ENCODE measurements at regions not wholly inside any gene's neighbourhood (a gene's known extent, or its start where the extent isn't known, plus 50 kb on each side); places are given as distances from the start of the nearest gene placed in this dataset.

DNA sequence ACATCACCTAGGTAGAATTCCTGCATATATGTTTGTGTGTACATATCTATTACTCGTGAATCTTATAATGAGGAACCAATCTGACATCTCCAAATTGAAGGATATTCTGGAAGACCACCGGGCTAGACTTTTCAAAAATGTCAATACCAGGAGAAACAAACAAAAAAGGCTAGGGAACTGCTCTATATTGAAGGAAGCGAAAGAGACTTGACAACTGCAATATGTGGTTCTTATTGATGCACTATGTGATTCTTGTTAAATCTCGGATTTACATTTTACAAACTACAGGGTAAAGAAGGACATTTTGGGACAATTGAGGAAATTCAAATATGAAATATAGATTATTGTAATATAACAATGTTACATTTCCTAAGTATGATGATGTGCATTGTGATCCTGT, 137.5 kb upstream of the CCDC54 start:
- no peak overlapping the region for H3K14ac ChIP-seq (ENCODE audit: low read length)
- peaks cover 0 to 2% of the 10 kb centered on the region in 2 experiments for H3K36me3 ChIP-seq (ENCODE audit: control insufficient read depth in 1 of 2, insufficient read depth in 2 of 2, low read length in 2 of 2)
- H4K12ac ChIP-seq (ENCODE audit: low read depth, low read length) = no peak overlapping the region
- H2BK12ac ChIP-seq (ENCODE audit: low read length) = no peak overlapping the region
- peaks cover 3 to 6% of the 10 kb centered on the region in 2 experiments for H3K4me1 ChIP-seq (ENCODE audit: control insufficient read depth in 1 of 2, insufficient read depth in 2 of 2, low read length in 2 of 2)
- no peak overlapping the region for H2AFZ ChIP-seq (ENCODE audit: insufficient read depth, low read length, poor library complexity)
- H3K79me2 ChIP-seq (ENCODE audit: control insufficient read depth, insufficient read depth, low read length, poor library complexity) = peaks cover 6% of the 10 kb centered on the region
- H3K4me3 ChIP-seq (ENCODE audit: low read depth, low read length) = no peak overlapping the region
- no peak overlapping the region for H3K4ac ChIP-seq (ENCODE audit: low read depth, low read length)
- no peaks in the 10 kb centered on the region for H3K9me3 ChIP-seq (ENCODE audit: insufficient read depth, low read depth, low read length)
- no peak overlapping the region for H3K27ac ChIP-seq (ENCODE audit: low read depth, low read length)
- H3K79me1 ChIP-seq (ENCODE audit: low read length) = peaks cover 9% of the 10 kb centered on the region
- no peak overlapping the region for H3K9ac ChIP-seq (ENCODE audit: low read length)
- H2AK5ac ChIP-seq (ENCODE audit: low read length) = no peak overlapping the region
- no peak overlapping the region for H2BK120ac ChIP-seq (ENCODE audit: insufficient read depth, low read length, poor library complexity)
- WGBS (ENCODE audit: extremely low coverage, insufficient coverage, insufficient read length) = no CpG with 5 or more reads among the region's 4 CpGs
- no peak for DNase-seq
- H3K4me2 ChIP-seq (ENCODE audit: low read length) = no peak overlapping the region
- H4K8ac ChIP-seq (ENCODE audit: low read depth, low read length) = no peak overlapping the region
- H2BK5ac ChIP-seq (ENCODE audit: low read depth, low read length, poor library complexity) = no peak overlapping the region
- H4K91ac ChIP-seq (ENCODE audit: low read depth, low read length) = no peak overlapping the region
- no peak overlapping the region for H3K23ac ChIP-seq (ENCODE audit: low read length)
- H3K27me3 ChIP-seq (ENCODE audit: insufficient read depth, low read length) = no peaks in the 10 kb centered on the region
- no peak overlapping the region for H3K18ac ChIP-seq (ENCODE audit: low read length)

DNA sequence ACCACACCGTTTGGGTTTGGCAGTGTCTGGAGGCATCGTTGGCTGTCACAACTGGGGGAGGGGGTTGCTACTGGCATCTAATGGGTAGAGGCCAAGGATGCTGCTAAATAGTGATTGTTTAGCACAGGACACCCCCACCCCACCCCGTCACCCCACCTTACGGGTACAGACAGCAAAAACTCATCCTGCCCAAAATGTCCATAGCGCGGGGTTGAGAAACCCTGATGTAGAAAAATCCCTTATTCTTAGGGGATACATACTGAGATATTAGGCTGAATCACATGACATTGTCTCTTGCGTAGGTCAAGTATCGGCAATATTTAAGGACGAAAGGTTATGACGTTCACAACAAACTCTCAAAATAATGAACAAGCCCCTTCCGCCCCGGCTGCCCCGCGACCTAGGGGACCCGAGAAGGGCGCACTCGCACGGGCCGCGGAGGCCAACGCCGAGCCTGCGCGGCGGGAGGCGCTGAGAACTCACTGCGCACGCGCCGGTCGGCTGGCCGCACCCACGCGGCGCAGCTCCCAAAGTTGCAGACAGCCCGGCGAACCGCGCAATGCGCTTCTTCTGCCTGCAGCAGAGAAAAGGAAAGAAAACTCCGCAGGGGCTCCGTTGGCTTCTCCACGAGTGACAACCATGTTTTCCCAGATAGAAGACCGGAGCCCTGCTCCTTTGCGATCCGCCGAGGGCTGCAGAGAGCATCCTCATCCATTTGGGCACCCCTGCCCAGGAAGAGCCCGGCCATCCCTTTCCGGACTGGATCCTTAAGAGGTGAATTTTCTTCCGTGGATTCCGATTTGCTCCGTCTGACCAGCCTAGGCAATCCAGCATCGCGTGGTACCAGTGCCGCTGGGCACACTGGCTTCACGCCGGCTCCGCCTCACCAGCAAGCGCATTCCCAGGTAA, 136.8 kb upstream of the CCDC54 start:
- no CpG with 5 or more reads among the region's 59 CpGs for WGBS (ENCODE audit: extremely low coverage, insufficient coverage, insufficient read length)
- Histone ChIP-seq H3K79me1 (ENCODE audit: low read length) (peaks cover 6% of the 10 kb centered on the region), H2AFZ (ENCODE audit: insufficient read depth, low read length, poor library complexity) (peak overlapping the region; percentile 77), H3K18ac (ENCODE audit: low read length) (peak overlapping the region; percentile 33), H4K8ac (ENCODE audit: low read depth, low read length) (peak overlapping the region; percentile 69), H3K4me2 (ENCODE audit: low read length) (peak overlapping the region; percentile 94), H2BK120ac (ENCODE audit: insufficient read depth, low read length, poor library complexity) (no peak overlapping the region), H3K4ac (ENCODE audit: low read depth, low read length) (peak overlapping the region; percentile 34), H2BK12ac (ENCODE audit: low read length) (no peak overlapping the region), H3K4me3 (ENCODE audit: low read depth, low read length) (peak overlapping the region; percentile 92), H3K14ac (ENCODE audit: low read length) (no peak overlapping the region), H3K27me3 (ENCODE audit: insufficient read depth, low read length) (no peaks in the 10 kb centered on the region), H2BK5ac (ENCODE audit: low read depth, low read length, poor library complexity) (peak overlapping the region; percentile 9), H4K91ac (ENCODE audit: low read depth, low read length) (peak overlapping the region; percentile 50), H3K27ac (ENCODE audit: low read depth, low read length) (peak overlapping the region; percentile 6), H4K12ac (ENCODE audit: low read depth, low read length) (peak overlapping the region; percentile 22), H3K9me3 (ENCODE audit: insufficient read depth, low read depth, low read length) (no peaks in the 10 kb centered on the region), H3K23ac (ENCODE audit: low read length) (no peak overlapping the region), H2AK5ac (ENCODE audit: low read length) (no peak overlapping the region), H3K9ac (ENCODE audit: low read length) (peak overlapping the region; percentile 86), H3K4me1 (ENCODE audit: control insufficient read depth in 1 of 2, insufficient read depth in 2 of 2, low read length in 2 of 2) (peaks cover 0 to 2% of the 10 kb centered on the region in 2 experiments), H3K36me3 (ENCODE audit: control insufficient read depth in 1 of 2, insufficient read depth in 2 of 2, low read length in 2 of 2) (peaks cover 2% of the 10 kb centered on the region in 2 experiments), H3K79me2 (ENCODE audit: control insufficient read depth, insufficient read depth, low read length, poor library complexity) (peaks cover 6% of the 10 kb centered on the region)
- DNase-seq = peak; percentile 65 to 81

DNA sequence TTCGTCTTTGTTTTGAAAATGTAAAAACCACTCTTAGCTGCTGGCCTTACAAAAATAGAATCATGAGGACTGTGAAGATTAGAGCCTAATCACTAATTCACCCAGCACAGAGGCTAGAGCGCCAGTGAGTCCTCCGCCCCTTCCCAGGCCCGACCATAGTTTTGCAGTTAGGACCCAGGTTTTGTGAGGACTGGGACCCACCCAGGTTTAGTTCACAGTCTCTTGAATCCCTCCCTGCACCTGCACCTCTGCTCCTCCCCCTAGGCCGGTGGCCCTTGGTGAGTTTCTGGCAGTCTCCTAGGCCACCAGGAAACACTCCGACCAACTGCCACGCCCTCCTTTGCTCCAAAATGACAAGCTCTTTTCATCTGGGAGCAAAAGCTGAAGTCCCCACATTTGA, 136.0 kb upstream of the CCDC54 start:
- H3K4me2 ChIP-seq (ENCODE audit: low read length) = peak overlapping the region; percentile 94
- peaks cover 4 to 6% of the 10 kb centered on the region in 2 experiments for H3K36me3 ChIP-seq (ENCODE audit: control insufficient read depth in 1 of 2, insufficient read depth in 2 of 2, low read length in 2 of 2)
- no peak overlapping the region for H2BK120ac ChIP-seq (ENCODE audit: insufficient read depth, low read length, poor library complexity)
- peak in 1 of 2 donors; percentile 37 for DNase-seq
- peaks cover 6% of the 10 kb centered on the region for H3K79me1 ChIP-seq (ENCODE audit: low read length)
- peaks cover 0 to 2% of the 10 kb centered on the region in 2 experiments for H3K4me1 ChIP-seq (ENCODE audit: control insufficient read depth in 1 of 2, insufficient read depth in 2 of 2, low read length in 2 of 2)
- WGBS (ENCODE audit: extremely low coverage, insufficient coverage, insufficient read length) = no CpG with 5 or more reads among the region's 7 CpGs
- H3K27me3 ChIP-seq (ENCODE audit: insufficient read depth, low read length) = no peaks in the 10 kb centered on the region
- H4K91ac ChIP-seq (ENCODE audit: low read depth, low read length) = no peak overlapping the region
- H3K4me3 ChIP-seq (ENCODE audit: low read depth, low read length) = peak overlapping the region; percentile 92
- H3K79me2 ChIP-seq (ENCODE audit: control insufficient read depth, insufficient read depth, low read length, poor library complexity) = peaks cover 6% of the 10 kb centered on the region
- H2AFZ ChIP-seq (ENCODE audit: insufficient read depth, low read length, poor library complexity) = peak overlapping the region; percentile 79
- no peaks in the 10 kb centered on the region for H3K9me3 ChIP-seq (ENCODE audit: insufficient read depth, low read depth, low read length)
- H3K14ac ChIP-seq (ENCODE audit: low read length) = no peak overlapping the region
- H4K12ac ChIP-seq (ENCODE audit: low read depth, low read length) = no peak overlapping the region
- no peak overlapping the region for H3K27ac ChIP-seq (ENCODE audit: low read depth, low read length)
- peak overlapping the region; percentile 16 for H3K9ac ChIP-seq (ENCODE audit: low read length)
- no peak overlapping the region for H4K8ac ChIP-seq (ENCODE audit: low read depth, low read length)
- H3K18ac ChIP-seq (ENCODE audit: low read length) = no peak overlapping the region
- H2BK5ac ChIP-seq (ENCODE audit: low read depth, low read length, poor library complexity) = no peak overlapping the region
- H3K23ac ChIP-seq (ENCODE audit: low read length) = no peak overlapping the region
- no peak overlapping the region for H2AK5ac ChIP-seq (ENCODE audit: low read length)
- no peak overlapping the region for H3K4ac ChIP-seq (ENCODE audit: low read depth, low read length)
- no peak overlapping the region for H2BK12ac ChIP-seq (ENCODE audit: low read length)

DNA sequence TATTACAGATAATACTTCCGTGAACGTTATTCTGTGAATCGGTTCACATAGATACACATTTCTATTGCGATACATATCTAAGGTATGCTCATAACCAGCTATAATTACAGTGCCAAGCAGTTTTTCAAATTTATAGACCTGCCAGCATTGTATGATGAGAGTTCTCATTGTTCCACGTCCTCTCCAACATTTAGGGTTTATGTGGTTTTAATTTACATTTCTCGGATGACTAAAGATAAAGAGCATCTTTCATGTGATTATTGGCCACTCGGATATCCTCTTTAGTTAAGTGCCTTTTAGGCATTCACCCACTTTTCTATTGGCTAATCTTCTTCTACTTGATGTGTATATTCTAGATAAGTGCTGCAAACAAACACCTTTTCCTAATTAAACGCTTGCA, 134.7 kb upstream of the CCDC54 start:
- H2BK5ac ChIP-seq (ENCODE audit: low read depth, low read length, poor library complexity) = no peak overlapping the region
- peak overlapping the region; percentile 46 for H3K4me2 ChIP-seq (ENCODE audit: low read length)
- H3K27me3 ChIP-seq (ENCODE audit: insufficient read depth, low read length) = no peaks in the 10 kb centered on the region
- H4K91ac ChIP-seq (ENCODE audit: low read depth, low read length) = no peak overlapping the region
- H3K4me1 ChIP-seq (ENCODE audit: control insufficient read depth in 1 of 2, insufficient read depth in 2 of 2, low read length in 2 of 2) = no peaks in the 10 kb centered on the region
- H3K36me3 ChIP-seq (ENCODE audit: control insufficient read depth in 1 of 2, insufficient read depth in 2 of 2, low read length in 2 of 2) = peaks cover 6 to 9% of the 10 kb centered on the region in 2 experiments
- H2AK5ac ChIP-seq (ENCODE audit: low read length) = no peak overlapping the region
- H3K14ac ChIP-seq (ENCODE audit: low read length) = no peak overlapping the region
- no peaks in the 10 kb centered on the region for H3K9me3 ChIP-seq (ENCODE audit: insufficient read depth, low read depth, low read length)
- no peak overlapping the region for H2BK120ac ChIP-seq (ENCODE audit: insufficient read depth, low read length, poor library complexity)
- H3K79me1 ChIP-seq (ENCODE audit: low read length) = peaks cover 4% of the 10 kb centered on the region
- H3K4ac ChIP-seq (ENCODE audit: low read depth, low read length) = no peak overlapping the region
- no CpG with 5 or more reads among the region's 8 CpGs for WGBS (ENCODE audit: extremely low coverage, insufficient coverage, insufficient read length)
- H3K79me2 ChIP-seq (ENCODE audit: control insufficient read depth, insufficient read depth, low read length, poor library complexity) = peaks cover 6% of the 10 kb centered on the region
- no peak overlapping the region for H4K8ac ChIP-seq (ENCODE audit: low read depth, low read length)
- no peak overlapping the region for H3K4me3 ChIP-seq (ENCODE audit: low read depth, low read length)
- H3K9ac ChIP-seq (ENCODE audit: low read length) = no peak overlapping the region
- H4K12ac ChIP-seq (ENCODE audit: low read depth, low read length) = no peak overlapping the region
- H3K23ac ChIP-seq (ENCODE audit: low read length) = no peak overlapping the region
- H2AFZ ChIP-seq (ENCODE audit: insufficient read depth, low read length, poor library complexity) = no peak overlapping the region
- DNase-seq = no peak
- H3K27ac ChIP-seq (ENCODE audit: low read depth, low read length) = no peak overlapping the region
- H3K18ac ChIP-seq (ENCODE audit: low read length) = no peak overlapping the region
- no peak overlapping the region for H2BK12ac ChIP-seq (ENCODE audit: low read length)

Data from trophoblast cell (in vitro differentiated cells and primary cell).